ENCODE measurements at regions not wholly inside any gene's neighbourhood (a gene's known extent, or its start where the extent isn't known, plus 50 kb on each side); places are given as distances from the start of the nearest gene placed in this dataset.

DNA sequence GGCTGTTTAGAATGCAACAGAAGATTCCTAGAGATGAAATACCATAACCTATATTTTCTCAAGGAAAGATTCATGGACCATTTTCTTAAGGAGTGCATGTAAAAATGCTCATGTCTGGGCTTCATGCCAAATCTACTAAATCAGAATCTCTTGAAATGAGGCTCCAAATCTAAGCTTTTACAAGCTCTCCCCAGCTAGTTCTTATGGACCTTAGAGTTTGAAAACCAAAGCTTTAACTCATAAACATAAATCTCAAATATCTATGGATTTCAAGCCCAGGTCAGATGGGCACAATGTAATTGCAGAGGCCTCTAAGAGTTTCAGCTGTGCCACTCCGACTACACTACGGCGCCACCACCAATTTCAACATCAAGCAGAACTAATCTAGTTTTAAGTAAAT, 117.3 kb upstream of the CAND1 start:
- DNase-seq (ENCODE audit: low spot score) = no peak
- Histone ChIP-seq H4K20me1 (ENCODE audit: insufficient read depth, low read length) (no peaks in the 10 kb centered on the region), H3K79me2 (ENCODE audit: insufficient read depth, low read length) (no peaks in the 10 kb centered on the region), H3K4me1 (ENCODE audit: insufficient read depth, low read length) (no peaks in the 10 kb centered on the region), H3K27ac (ENCODE audit: extremely low read length, insufficient read depth, low read length) (no peak overlapping the region), H3K9me3 (ENCODE audit: low read length) (no peaks in the 10 kb centered on the region), H3K4me3 (replicated peaks in 1 of 3; ENCODE audit: insufficient read depth in 1 of 3, low read depth in 2 of 3, low read length in 3 of 3) (no peak overlapping the region), H3K4me2 (ENCODE audit: low read depth, low read length) (no peak overlapping the region), H3K27me3 (ENCODE audit: control insufficient read depth in 1 of 2, insufficient read depth in 2 of 2, low read length in 2 of 2) (no peaks in the 10 kb centered on the region; a peak in 1 of 5 replicates), H2AFZ (ENCODE audit: low read length) (no peak overlapping the region), H3K9ac (ENCODE audit: insufficient read depth, low read depth, low read length) (no peak overlapping the region), H3K36me3 (replicated peaks in 1 of 2; ENCODE audit: control insufficient read depth in 1 of 2, insufficient read depth in 2 of 2, low read length in 2 of 2) (no peaks in the 10 kb centered on the region)
- WGBS (ENCODE audit: low lambda C conversion rate) = 5% methylated on average over 3 of the region's 3 CpGs
- no TSS peak for BruUV-seq (replicated peaks)
- in situ Hi-C loops (cut with HindIII; ENCODE audit: extremely low pct_ligation_motif_present, low pct_unique_long_range_greater_than_20kb) = no loop called here
- CTCF ChIA-PET (ENCODE audit: low intra/inter-chr PET ratio, low total read pairs) = no interaction called here
- intact Hi-C loops (cut with micrococcal nuclease; ENCODE audit: unreplicated experiment) = no loop called here
- FAIRE-seq = no peak
- no peak for ATAC-seq
- POLR2A ChIA-PET = no interaction called here
- TF ChIP-seq SNAI1 (CRISPR knock-in tag; IDR thresholded peaks at IDR 0.05; ENCODE audit: borderline replicate concordance) = no peak
- no peak for TF ChIP-seq ZNF234 (CRISPR knock-in tag; conservative IDR thresholded peaks at IDR 0.05)
- no peak for TF ChIP-seq ZNF33B (CRISPR knock-in tag; IDR thresholded peaks at IDR 0.05)
- TF ChIP-seq IRF2 (CRISPR knock-in tag; IDR thresholded peaks at IDR 0.05) = no peak
- TF ChIP-seq, protein P1, sequence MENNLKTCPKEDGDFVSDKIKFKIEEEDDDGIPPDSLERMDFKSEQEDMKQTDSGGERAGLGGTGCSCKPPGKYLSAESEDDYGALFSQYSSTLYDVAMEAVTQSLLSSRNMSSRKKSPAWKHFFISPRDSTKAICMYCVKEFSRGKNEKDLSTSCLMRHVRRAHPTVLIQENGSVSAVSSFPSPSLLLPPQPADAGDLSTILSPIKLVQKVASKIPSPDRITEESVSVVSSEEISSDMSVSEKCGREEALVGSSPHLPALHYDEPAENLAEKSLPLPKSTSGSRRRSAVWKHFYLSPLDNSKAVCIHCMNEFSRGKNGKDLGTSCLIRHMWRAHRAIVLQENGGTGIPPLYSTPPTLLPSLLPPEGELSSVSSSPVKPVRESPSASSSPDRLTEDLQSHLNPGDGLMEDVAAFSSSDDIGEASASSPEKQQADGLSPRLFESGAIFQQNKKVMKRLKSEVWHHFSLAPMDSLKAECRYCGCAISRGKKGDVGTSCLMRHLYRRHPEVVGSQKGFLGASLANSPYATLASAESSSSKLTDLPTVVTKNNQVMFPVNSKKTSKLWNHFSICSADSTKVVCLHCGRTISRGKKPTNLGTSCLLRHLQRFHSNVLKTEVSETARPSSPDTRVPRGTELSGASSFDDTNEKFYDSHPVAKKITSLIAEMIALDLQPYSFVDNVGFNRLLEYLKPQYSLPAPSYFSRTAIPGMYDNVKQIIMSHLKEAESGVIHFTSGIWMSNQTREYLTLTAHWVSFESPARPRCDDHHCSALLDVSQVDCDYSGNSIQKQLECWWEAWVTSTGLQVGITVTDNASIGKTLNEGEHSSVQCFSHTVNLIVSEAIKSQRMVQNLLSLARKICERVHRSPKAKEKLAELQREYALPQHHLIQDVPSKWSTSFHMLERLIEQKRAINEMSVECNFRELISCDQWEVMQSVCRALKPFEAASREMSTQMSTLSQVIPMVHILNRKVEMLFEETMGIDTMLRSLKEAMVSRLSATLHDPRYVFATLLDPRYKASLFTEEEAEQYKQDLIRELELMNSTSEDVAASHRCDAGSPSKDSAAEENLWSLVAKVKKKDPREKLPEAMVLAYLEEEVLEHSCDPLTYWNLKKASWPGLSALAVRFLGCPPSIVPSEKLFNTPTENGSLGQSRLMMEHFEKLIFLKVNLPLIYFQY (CRISPR knock-in tag; IDR thresholded peaks at IDR 0.05; ENCODE audit: borderline replicate concordance) = no peak
- no peak for TF ChIP-seq PHF20 (CRISPR knock-in tag; IDR thresholded peaks at IDR 0.05)
- no peak for TF ChIP-seq ZNF136 (CRISPR knock-in tag; IDR thresholded peaks at IDR 0.05; ENCODE audit: low read depth)
- TF ChIP-seq ZFP90 (CRISPR knock-in tag; IDR thresholded peaks at IDR 0.05; ENCODE audit: borderline replicate concordance) = no peak
- no peak for TF ChIP-seq CC2D1A (CRISPR knock-in tag; IDR thresholded peaks at IDR 0.05)
- TF ChIP-seq ZNF768 (CRISPR knock-in tag; IDR thresholded peaks at IDR 0.05) = no peak
- TF ChIP-seq MTA3 (CRISPR knock-in tag; IDR thresholded peaks at IDR 0.05) = no peak

Data from HepG2 (cell line).